NCI-H1417 (cell line): ENCODE measurements at regions not wholly inside any gene's neighbourhood (a gene's known extent, or its start where the extent isn't known, plus 50 kb on each side); places are given as distances from the start of the nearest gene placed in this dataset.
A peak's percentile ranks its signal among the peaks of the same experiment; 100 is the strongest.
"Not testable (repeated sequence)": the region's sequence is repeated elsewhere in the genome, so short reads cannot be mapped to it uniquely, and the experiment has no call there.

Source experiments
- DNase-seq, 3 experiments: peaks; one replicate each; lab custom pipeline; 2025; lab: John Stamatoyannopoulos, UW

GRCh38 chr14:99995700-99996356 is 69.4 kb upstream of the EVL start:
- DNase-seq, result peak in 1 of 3 experiments; percentile 23

- DNase-seq, result no peak
These were observed 68.2 kb upstream of the EVL start for GRCh38 chr14:99996951-99997571.

GRCh38 chr14:100000398-100000797 is 64.8 kb upstream of the EVL start:
- not testable (repeated sequence) for DNase-seq

GRCh38 chr14:100004392-100004791 is 60.8 kb upstream of the EVL start:
- DNase-seq, result peak in 1 of 3 experiments; percentile 28

- no peak for DNase-seq
These were observed 58.0 kb upstream of the EVL start for GRCh38 chr14:100007254-100007653.

- not testable (repeated sequence) for DNase-seq
These were observed 55.4 kb upstream of the EVL start for GRCh38 chr14:100009802-100010201.

- no peak for DNase-seq
These were observed 54.5 kb upstream of the EVL start for GRCh38 chr14:100010679-100011078.

- no peak for DNase-seq
These were observed 53.4 kb upstream of the EVL start for GRCh38 chr14:100011628-100012325.

- peak in 1 of 3 experiments; percentile 23 for DNase-seq
These were observed 52.5 kb upstream of the EVL start for GRCh38 chr14:100012478-100013327.

GRCh38 chr14:100015251-100015655 is 50.0 kb upstream of the EVL start:
- DNase-seq, result no peak
